Lower leg skin (tissue), 4 donors: ENCODE measurements at regions not wholly inside any gene's neighbourhood (a gene's known extent, or its start where the extent isn't known, plus 50 kb on each side); places are given as distances from the start of the nearest gene placed in this dataset.

ENCODE experiments used
- DNase-seq, 2 donors: peaks; one replicate each; pipeline ENCODE4 v3.0.0-alpha.2; 2019; ENCODE audit warnings: low spot score in 2 of 2
- H3K4me3 ChIP-seq: fragments of 200-600 bp; sonication (generic); 2 replicates; pipeline ENCODE4 v1.5.1; 2017; ENCODE audit warnings: mild to moderate bottlenecking, low read depth; ENCODE audit not compliant: poor library complexity, severe bottlenecking
- POLR2A ChIP-seq, 2 donors: fragments of 450-650 bp; IDR thresholded peaks; one replicate each; pipeline ENCODE4 v1.6.1; 2016 to 2017; ENCODE audit warnings: antibody characterized with exemption in 2 of 2, mild to moderate bottlenecking in 1 of 2, moderate library complexity in 1 of 2
- WGBS, 2 donors: methylation state at CpG; one replicate each; pipeline ENCODE4 v1.1.5; 2018; 5-methylcytosine and 5-hydroxymethylcytosine counted together
- intact Hi-C: fragments of 100-400 bp; cut with DNase I; formaldehyde crosslinking; loops from one replicate; pipeline ENCODE4 v1.15.0; 2023; ENCODE audit warnings: low total_unique reads
- TF ChIP-seq, protein P1 (sequence below), 3 donors: fragments of 450-650 bp; IDR thresholded peaks; one replicate each; pipeline ENCODE4 v1.5.1; 2016; ENCODE audit warnings: antibody characterized with exemption in 3 of 3, mild to moderate bottlenecking in 3 of 3, moderate library complexity in 2 of 3

DNA sequence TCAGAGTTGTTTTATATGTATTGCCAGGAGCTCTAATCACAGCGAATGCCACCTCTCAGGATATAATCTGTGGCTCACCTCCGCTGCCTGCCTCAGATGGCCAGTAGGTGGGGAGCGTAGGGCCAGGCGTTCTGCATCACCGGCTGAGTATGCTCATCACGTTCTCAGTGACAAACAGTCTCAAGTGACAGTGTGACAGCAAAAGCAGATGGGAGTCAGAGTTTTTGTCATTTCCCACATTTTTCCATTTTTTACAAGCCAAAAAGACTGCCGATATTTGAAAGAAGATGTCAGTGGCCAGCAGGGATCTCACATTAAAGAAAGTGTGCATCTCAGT, 208.7 kb downstream of the ALDH8A1 start:
- TF ChIP-seq POLR2A (IDR thresholded peaks at IDR 0.05) = no peak
- TF ChIP-seq, protein P1, sequence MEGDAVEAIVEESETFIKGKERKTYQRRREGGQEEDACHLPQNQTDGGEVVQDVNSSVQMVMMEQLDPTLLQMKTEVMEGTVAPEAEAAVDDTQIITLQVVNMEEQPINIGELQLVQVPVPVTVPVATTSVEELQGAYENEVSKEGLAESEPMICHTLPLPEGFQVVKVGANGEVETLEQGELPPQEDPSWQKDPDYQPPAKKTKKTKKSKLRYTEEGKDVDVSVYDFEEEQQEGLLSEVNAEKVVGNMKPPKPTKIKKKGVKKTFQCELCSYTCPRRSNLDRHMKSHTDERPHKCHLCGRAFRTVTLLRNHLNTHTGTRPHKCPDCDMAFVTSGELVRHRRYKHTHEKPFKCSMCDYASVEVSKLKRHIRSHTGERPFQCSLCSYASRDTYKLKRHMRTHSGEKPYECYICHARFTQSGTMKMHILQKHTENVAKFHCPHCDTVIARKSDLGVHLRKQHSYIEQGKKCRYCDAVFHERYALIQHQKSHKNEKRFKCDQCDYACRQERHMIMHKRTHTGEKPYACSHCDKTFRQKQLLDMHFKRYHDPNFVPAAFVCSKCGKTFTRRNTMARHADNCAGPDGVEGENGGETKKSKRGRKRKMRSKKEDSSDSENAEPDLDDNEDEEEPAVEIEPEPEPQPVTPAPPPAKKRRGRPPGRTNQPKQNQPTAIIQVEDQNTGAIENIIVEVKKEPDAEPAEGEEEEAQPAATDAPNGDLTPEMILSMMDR (IDR thresholded peaks at IDR 0.05) = no peak
- 78 to 80% methylated on average over 7 of the region's 7 CpGs for WGBS, 2 donors
- intact Hi-C loops = no loop called here

DNA sequence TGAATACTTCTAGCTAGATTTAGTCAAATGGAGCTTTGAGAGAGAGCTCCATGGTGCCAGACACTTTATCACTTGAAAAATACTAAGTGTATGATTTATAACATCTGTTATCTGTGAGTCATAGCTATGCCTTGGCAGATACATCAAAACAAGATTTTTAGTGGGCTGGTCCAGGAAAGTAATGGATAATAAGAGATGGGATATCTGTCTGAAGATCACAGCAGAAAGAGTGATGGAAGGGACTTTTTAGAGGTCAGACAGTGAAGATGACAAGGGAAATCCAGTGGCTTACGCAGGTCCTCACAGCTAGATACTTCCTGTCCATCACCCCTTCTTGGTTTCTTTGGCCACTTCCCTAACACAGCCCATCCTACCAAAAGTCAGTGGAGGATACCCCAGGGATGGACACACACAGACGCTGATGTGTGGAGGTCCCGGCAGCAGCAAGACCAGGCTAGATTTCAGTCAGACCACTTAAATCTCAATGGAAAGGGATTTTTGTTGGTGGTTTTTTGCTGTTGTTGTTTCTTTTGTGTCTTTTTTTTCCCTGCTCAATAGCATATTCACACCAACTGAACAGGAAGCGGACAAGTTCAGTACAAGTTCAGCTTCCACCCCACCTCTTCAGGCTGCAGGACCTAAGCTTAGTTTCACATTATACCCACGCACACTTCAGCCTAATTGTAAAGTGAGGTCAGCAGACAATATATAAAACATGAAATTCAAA, 209.3 kb downstream of the ALDH8A1 start:
- DNase-seq = no peak
- WGBS, 2 donors = 68 to 73% methylated on average over 5 of the region's 5 CpGs
- intact Hi-C loops = no loop called here
- TF ChIP-seq POLR2A (IDR thresholded peaks at IDR 0.05) = no peak
- TF ChIP-seq, protein P1 (IDR thresholded peaks at IDR 0.05) = no peak
- H3K4me3 ChIP-seq = no peak overlapping the region

More for the DNA sequence above, 208.7 kb downstream of the ALDH8A1 start:
- no peak for DNase-seq
- no peak overlapping the region for H3K4me3 ChIP-seq

DNA sequence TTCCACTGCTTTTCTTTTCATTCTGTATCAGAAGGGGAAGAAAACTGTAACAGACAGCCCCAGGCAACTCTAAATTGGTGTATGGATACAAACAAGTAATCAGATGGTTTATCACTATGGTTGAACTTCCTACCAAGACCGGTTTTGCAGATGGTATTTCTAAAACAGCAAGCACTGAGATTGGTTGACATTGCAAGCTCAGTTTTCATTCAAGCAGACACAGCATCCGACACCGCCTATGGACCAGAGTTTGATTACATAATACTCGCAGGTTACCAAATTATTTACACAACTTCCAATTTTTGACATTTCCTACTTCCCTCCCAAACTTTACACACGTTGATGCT, 209.9 kb downstream of the ALDH8A1 start:
- H3K4me3 ChIP-seq = no peak overlapping the region
- intact Hi-C loops = no loop called here
- 42 to 57% methylated on average over 5 of the region's 5 CpGs for WGBS, 2 donors
- no peak for DNase-seq
- TF ChIP-seq, protein P1 (IDR thresholded peaks at IDR 0.05) = no peak
- no peak for TF ChIP-seq POLR2A (IDR thresholded peaks at IDR 0.05)

DNA sequence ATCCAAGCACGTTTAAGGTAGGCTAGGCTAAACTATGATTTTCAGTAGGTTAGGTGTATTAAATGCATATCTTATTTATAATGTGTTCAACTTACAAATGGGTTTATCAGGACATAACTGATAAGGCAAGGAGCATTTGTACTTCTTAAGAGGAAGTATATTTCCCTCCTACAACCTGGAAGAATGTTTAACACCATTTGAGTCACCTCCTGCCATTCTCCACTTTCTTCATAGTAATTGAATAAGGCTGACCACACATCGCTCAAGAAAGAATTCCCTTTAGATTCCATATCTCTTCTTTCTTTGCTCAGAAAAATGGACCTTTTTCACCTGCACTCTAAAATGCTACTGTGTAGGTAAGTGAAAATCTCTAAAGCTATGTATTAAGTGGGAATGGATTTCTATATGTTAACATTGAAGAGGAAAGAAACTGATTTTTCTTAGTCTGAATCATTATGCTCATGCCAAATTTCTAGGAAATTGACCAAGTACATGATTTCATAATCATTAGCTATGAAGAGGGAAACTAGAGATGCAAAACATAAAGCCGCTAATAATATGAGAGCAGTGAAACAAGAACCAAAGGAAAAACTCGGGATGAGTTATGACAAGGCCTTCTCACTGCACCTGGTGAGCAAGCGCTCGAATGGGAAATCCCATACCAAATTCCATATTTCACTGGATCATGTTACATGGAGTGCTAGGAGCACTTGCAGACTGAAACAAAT, 210.4 kb downstream of the ALDH8A1 start:
- no peak overlapping the region for H3K4me3 ChIP-seq
- intact Hi-C loops = no loop called here
- 66 to 73% methylated on average over 6 of the region's 6 CpGs for WGBS, 2 donors
- no peak for TF ChIP-seq POLR2A (IDR thresholded peaks at IDR 0.05)
- TF ChIP-seq, protein P1 (IDR thresholded peaks at IDR 0.05) = no peak
- DNase-seq = no peak

DNA sequence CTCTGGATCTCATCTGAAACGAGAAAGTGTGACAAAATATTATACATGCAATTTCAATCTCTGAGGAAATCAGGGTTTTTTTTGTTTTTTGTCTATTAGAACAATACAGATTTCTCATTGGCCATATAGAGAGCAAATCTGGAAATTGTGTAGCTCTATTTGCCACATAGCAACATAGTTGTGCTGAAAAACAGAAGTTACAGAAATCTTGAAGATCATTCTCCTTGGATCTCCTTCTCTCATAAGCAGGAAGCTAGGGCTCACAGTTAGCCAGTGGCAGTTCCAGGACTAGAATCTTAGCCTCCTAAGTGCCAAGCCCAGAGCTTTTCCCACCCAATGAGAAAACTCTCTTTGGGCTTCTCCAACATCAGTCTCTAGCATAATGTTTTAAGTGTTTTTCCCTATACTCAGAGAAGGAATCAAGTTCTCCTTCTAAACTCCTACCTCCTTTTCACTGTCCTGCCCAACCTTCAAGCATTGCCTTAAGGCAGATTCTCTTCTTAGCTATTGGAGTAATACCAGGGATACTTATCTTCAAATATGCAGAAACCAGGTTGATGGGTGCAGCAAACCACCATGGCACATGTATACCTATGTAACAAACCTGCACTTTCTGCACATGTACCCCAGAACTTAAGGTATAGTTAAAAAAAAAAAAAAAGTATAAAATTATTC, 211.6 kb downstream of the ALDH8A1 start:
- intact Hi-C loops = no loop called here
- TF ChIP-seq, protein P1 (IDR thresholded peaks at IDR 0.05) = no peak
- no peak for TF ChIP-seq POLR2A (IDR thresholded peaks at IDR 0.05)
- no peak overlapping the region for H3K4me3 ChIP-seq
- no peak for DNase-seq
- 50 to 52% methylated on average over 1 of the region's 1 CpG for WGBS, 2 donors
